A549 (cell line): ENCODE measurements at regions not wholly inside any gene's neighbourhood (a gene's known extent, or its start where the extent isn't known, plus 50 kb on each side); places are given as distances from the start of the nearest gene placed in this dataset.
A peak's percentile ranks its signal among the peaks of the same experiment; 100 is the strongest.

Source experiments
- ATAC-seq, 2 experiments: fragments of 200-7000 bp in 1 of 2; fragments of >200 bp in 1 of 2; cut with Nextera tagmentation in 1 of 2; cut with Tn5 transposase in 1 of 2; 3 replicates each; pipeline versions ENCODE4 v1.8.0 to v1.9.1; 2018 to 2020; ENCODE audit warnings: mild to moderate bottlenecking in 1 of 2, moderate library complexity in 1 of 2
- CTCF ChIA-PET: fragments of 300-600 bp; sonication (Branson Sonifier 250); formaldehyde crosslinking; extraction: SDS; loops from one replicate; lab custom pipeline; 2021; ENCODE audit warnings: antibody characterized with exemption, inconsistent platforms; lab: Yijun Ruan, JAX
- POLR2A ChIA-PET: fragments of 350-600 bp; formaldehyde crosslinking; extraction: SDS; loops from one replicate; lab custom pipeline; 2021; ENCODE audit warnings: antibody characterized with exemption, inconsistent platforms; lab: Yijun Ruan, JAX
- DNase-seq, 2 experiments: peaks; one replicate each; pipeline versions ENCODE4 v3.0.0 to v3.0.0-alpha.2; 2011 to 2016; ENCODE audit warnings: low read depth in 1 of 2, low spot score in 1 of 2
- FAIRE-seq: peaks from 2 replicates; lab custom pipeline; 2011; peaks lifted over from hg19 to GRCh38; lab: Jason Lieb, UNC
- H3K27ac ChIP-seq, 2 experiments: fragments of >200 bp; sonication (Bioruptor Twin); formaldehyde crosslinking; 3 replicates each; pipeline ENCODE4 v1.5.1; 2016 to 2017
- H3K4me1 ChIP-seq: fragments of >200 bp; sonication (Bioruptor Twin); formaldehyde crosslinking; 3 replicates; pipeline ENCODE4 v1.6.1; 2016
- H3K4me2 ChIP-seq: fragments of >200 bp; sonication (Bioruptor Twin); formaldehyde crosslinking; 3 replicates; pipeline ENCODE4 v1.6.1; 2016
- H3K4me3 ChIP-seq: fragments of >200 bp; sonication (Bioruptor Twin); formaldehyde crosslinking; 3 replicates; pipeline ENCODE4 v1.5.1; 2016
- H3K9me3 ChIP-seq: fragments of >200 bp; sonication (Bioruptor Twin); formaldehyde crosslinking; 3 replicates; pipeline ENCODE4 v1.6.1; 2016
- ATOH8 ChIP-seq: fragments of 250-450 bp; sonication (Bioruptor Pico); IDR thresholded peaks from 2 replicates; pipeline ENCODE4 v1.5.0; 2020; ENCODE audit warnings: low read depth, mild to moderate bottlenecking, moderate library complexity
- CHD2 ChIP-seq: fragments of 150-350 bp; IDR thresholded peaks from 2 replicates; pipeline ENCODE4 v1.6.1; 2014; ENCODE audit warnings: low read length; ENCODE audit not compliant: partially characterized antibody
- CHD4 ChIP-seq: fragments of 200-600 bp; sonication (generic); IDR thresholded peaks from 2 replicates; pipeline ENCODE4 v1.6.1; 2016; ENCODE audit warnings: antibody characterized with exemption, mild to moderate bottlenecking, borderline replicate concordance
- CTCF ChIP-seq: fragments of >200 bp; sonication (Bioruptor Twin); formaldehyde crosslinking; IDR thresholded peaks from 3 replicates; pipeline ENCODE4 v1.5.1; 2016
- EHF ChIP-seq: fragments of 250-450 bp; sonication (Bioruptor Pico); IDR thresholded peaks from 2 replicates; pipeline ENCODE4 v1.5.0; 2020; ENCODE audit warnings: mild to moderate bottlenecking
- ESRRA ChIP-seq: fragments of 150-350 bp; IDR thresholded peaks from 2 replicates; pipeline ENCODE4 v1.6.1; 2014; ENCODE audit warnings: mild to moderate bottlenecking, low read length, borderline replicate concordance
- HDAC2 ChIP-seq: fragments of 200-600 bp; sonication (generic); IDR thresholded peaks from 2 replicates; pipeline ENCODE4 v1.6.1; 2016
- HMGXB4 ChIP-seq: fragments of 250-450 bp; sonication (Bioruptor Pico); IDR thresholded peaks from 2 replicates; pipeline ENCODE4 v1.5.0; 2021; ENCODE audit warnings: mild to moderate bottlenecking, moderate library complexity, borderline replicate concordance
- HOXB5 ChIP-seq: fragments of 250-450 bp; sonication (Bioruptor Pico); IDR thresholded peaks from 2 replicates; pipeline ENCODE4 v1.5.0; 2020; ENCODE audit warnings: mild to moderate bottlenecking, moderate library complexity
- JUN ChIP-seq, 2 experiments: fragments of >200 bp; sonication (Bioruptor Twin); formaldehyde crosslinking; IDR thresholded peaks; 2 replicates in 1 of 2; 3 replicates in 1 of 2; pipeline ENCODE4 v1.6.1; 2016 to 2017
- MYC ChIP-seq: IDR thresholded peaks from 2 replicates; pipeline ENCODE4 v1.6.1; 2012; ENCODE audit warnings: mild to moderate bottlenecking, inconsistent platforms, low read length, improper control_type of control experiment, borderline replicate concordance
- NFE2L2 ChIP-seq: fragments of 150-350 bp; conservative IDR thresholded peaks from 2 replicates; pipeline ENCODE4 v1.6.1; 2014; ENCODE audit warnings: low read length
- RAD21 ChIP-seq, 2 experiments: fragments of >200 bp in 1 of 2; sonication (Bioruptor Twin) in 1 of 2; formaldehyde crosslinking in 1 of 2; IDR thresholded peaks in 1 of 2; conservative IDR thresholded peaks in 1 of 2; 2 replicates in 1 of 2; 3 replicates in 1 of 2; pipeline ENCODE4 v1.6.1; 2012 to 2018; ENCODE audit warnings: inconsistent platforms in 1 of 2
- RFX5 ChIP-seq: fragments of 450-650 bp; IDR thresholded peaks from 2 replicates; pipeline ENCODE4 v1.7.1; 2014; ENCODE audit warnings: antibody characterized with exemption, mild to moderate bottlenecking, moderate library complexity
- TFCP2L1 ChIP-seq: fragments of 250-450 bp; sonication (Bioruptor Pico); IDR thresholded peaks from 2 replicates; pipeline ENCODE4 v1.5.0; 2021; ENCODE audit warnings: mild to moderate bottlenecking
- TP53 ChIP-seq: fragments of 250-450 bp; sonication (Bioruptor Pico); IDR thresholded peaks from 2 replicates; pipeline ENCODE4 v1.5.0; 2021; ENCODE audit warnings: mild to moderate bottlenecking, moderate library complexity
- ZFP36 ChIP-seq: fragments of 450-650 bp; IDR thresholded peaks from 2 replicates; pipeline ENCODE4 v1.6.1; 2014; ENCODE audit warnings: borderline replicate concordance; ENCODE audit not compliant: partially characterized antibody
- WGBS: methylation state at CpG from one replicate; pipeline ENCODE4 v1.1.6; 2017; ENCODE audit errors: missing lambda C conversion rate; 5-methylcytosine and 5-hydroxymethylcytosine counted together
- TF ChIP-seq, protein P1 (sequence below): IDR thresholded peaks from 2 replicates; pipeline ENCODE4 v1.6.1; 2012

DNA sequence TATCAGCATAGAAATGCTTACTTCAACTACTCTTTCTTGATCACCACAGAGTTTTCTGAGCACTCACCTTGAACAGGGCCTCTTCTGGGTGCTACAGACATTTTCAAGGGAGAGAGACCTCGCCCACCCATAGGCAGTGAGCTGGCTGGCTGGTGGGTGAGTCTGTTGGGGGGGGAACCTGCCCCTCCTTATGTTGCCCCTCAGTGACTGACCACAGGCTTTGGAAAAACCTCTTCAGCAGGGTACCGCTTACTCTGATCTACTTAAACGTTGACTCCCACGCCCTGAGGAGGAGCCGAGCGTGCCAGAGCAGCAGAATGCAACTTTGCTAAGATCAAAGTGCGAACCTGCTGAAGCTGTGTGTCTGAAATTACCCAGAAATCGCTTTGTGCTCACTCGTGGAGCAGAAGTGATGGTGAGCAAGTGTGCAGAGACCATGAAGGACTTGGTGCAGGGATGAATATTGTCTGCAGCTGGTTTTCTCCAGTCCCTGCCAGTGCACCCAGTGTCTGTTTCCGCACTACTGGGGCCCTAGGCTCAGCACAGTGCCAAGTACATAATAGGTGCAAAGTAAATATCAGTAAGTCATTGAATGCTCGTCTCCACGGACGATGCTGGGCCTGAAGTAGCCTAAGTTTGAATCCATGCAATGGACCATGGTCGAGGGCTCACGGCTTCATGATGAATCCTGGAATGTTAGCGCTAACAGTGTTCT lies 158.7 kb upstream of the IRF2BP2 start:
- WGBS, result 89% methylated on average over 16 of the region's 16 CpGs
- DNase-seq (no peak), FAIRE-seq (no peak), ATAC-seq (no peak)
- Histone ChIP-seq H3K4me2 (no peak overlapping the region), H3K9me3 (no peaks in the 10 kb centered on the region), H3K4me3 (no peak overlapping the region), H3K27ac (peak overlapping the region in 1 of 2 experiments; percentile 82; a peak in 3 of 6 replicates), H3K4me1 (peaks cover 18% of the 10 kb centered on the region)
- no peak for TF ChIP-seq EHF (CRISPR knock-in tag)
- no peak for TF ChIP-seq TP53 (CRISPR knock-in tag)
- TF ChIP-seq ATOH8 (CRISPR knock-in tag), result no peak
- TF ChIP-seq RAD21 (conservative IDR thresholded peaks at IDR 0.05 in 1 of 2, IDR thresholded peaks at IDR 0.05 in 1 of 2), result no peak
- TF ChIP-seq HDAC2, result no peak
- TF ChIP-seq RFX5, result no peak
- TF ChIP-seq ZFP36, result no peak
- TF ChIP-seq TFCP2L1 (CRISPR knock-in tag), result no peak
- TF ChIP-seq JUN (IDR thresholded peaks at IDR 0.05), result no peak
- no peak for TF ChIP-seq ESRRA
- TF ChIP-seq NFE2L2, result no peak
- no peak for TF ChIP-seq MYC
- no peak for TF ChIP-seq HOXB5 (CRISPR knock-in tag)
- TF ChIP-seq CHD2, result no peak
- no peak for TF ChIP-seq CTCF
- TF ChIP-seq CHD4, result no peak
- TF ChIP-seq, protein P1, sequence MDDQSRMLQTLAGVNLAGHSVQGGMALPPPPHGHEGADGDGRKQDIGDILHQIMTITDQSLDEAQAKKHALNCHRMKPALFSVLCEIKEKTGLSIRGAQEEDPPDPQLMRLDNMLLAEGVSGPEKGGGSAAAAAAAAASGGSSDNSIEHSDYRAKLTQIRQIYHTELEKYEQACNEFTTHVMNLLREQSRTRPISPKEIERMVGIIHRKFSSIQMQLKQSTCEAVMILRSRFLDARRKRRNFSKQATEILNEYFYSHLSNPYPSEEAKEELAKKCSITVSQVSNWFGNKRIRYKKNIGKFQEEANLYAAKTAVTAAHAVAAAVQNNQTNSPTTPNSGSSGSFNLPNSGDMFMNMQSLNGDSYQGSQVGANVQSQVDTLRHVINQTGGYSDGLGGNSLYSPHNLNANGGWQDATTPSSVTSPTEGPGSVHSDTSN, result no peak
- no peak for TF ChIP-seq HMGXB4 (CRISPR knock-in tag)
- CTCF ChIA-PET, result interaction anchor here (1.5 kb wide), 1 partner anchor 157 kb away, joined by 4 read pairs; no protein-coding TSS in a partner anchor
- POLR2A ChIA-PET, result interaction anchor here (1.6 kb wide), 1 partner anchor 159 kb away, joined by 4 read pairs; the partner anchor contains the start of gene IRF2BP2

DNA sequence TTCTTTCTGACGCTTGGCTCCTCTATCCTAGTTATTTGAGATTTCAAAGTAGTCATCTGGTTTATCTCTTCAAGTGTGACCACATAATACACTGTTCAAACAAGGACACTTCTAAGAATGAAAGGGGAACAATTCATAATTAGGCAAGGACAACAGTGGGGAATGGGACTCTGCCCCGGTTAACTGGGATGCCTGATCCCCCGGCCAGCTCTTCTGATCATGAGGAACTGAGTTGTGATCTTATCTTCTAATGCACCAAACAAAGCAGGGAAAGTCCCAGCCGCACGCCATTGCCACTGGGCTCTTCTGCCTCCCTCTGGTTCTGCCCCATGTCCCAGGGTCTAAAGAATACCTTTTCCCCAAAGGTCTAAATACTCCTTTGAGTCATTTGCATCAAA lies 158.2 kb upstream of the IRF2BP2 start:
- CTCF ChIA-PET, result interaction anchor here (1.0 to 1.5 kb wide), 3 partner anchors 94 to 171 kb away, joined by 3 to 4 read pairs (median 3); no protein-coding TSS in a partner anchor
- 85% methylated on average over 5 of the region's 5 CpGs for WGBS
- DNase-seq, result no peak
- H3K4me3 ChIP-seq, result no peak overlapping the region
- H3K4me1 ChIP-seq, result peaks cover 18% of the 10 kb centered on the region
- no peaks in the 10 kb centered on the region for H3K9me3 ChIP-seq
- no peak for ATAC-seq
- H3K4me2 ChIP-seq, result no peak overlapping the region
- peak overlapping the region in 1 of 2 experiments; percentile 82; a peak in 3 of 6 replicates for H3K27ac ChIP-seq
- FAIRE-seq, result no peak
- POLR2A ChIA-PET, result interaction anchor here (0.6 to 1.6 kb wide), 2 partner anchors 158 to 189 kb away, joined by 3 to 4 read pairs; partner anchors contain the start of gene IRF2BP2
- no peak for TF ChIP-seq ATOH8 (CRISPR knock-in tag)
- TF ChIP-seq, all 56 proteins: peak for 0
